Neuronal stem cell (in vitro differentiated cells): ENCODE measurements at regions not wholly inside any gene's neighbourhood (a gene's known extent, or its start where the extent isn't known, plus 50 kb on each side); places are given as distances from the start of the nearest gene placed in this dataset.

Experiments used
- DNase-seq: peaks from one replicate; pipeline ENCODE4 v3.0.0-alpha.2; 2013; ENCODE audit warnings: low spot score
- H2AFZ ChIP-seq: one replicate; pipeline ENCODE4 v1.6.1; 2013; ENCODE audit warnings: mild to moderate bottlenecking, low read length, inconsistent platforms
- H2AK5ac ChIP-seq: 2 replicates; pipeline ENCODE4 v1.6.1; 2013; ENCODE audit warnings: low read depth, mild to moderate bottlenecking, inconsistent platforms, low read length, moderate library complexity, mixed read lengths
- H2BK120ac ChIP-seq: 2 replicates; pipeline ENCODE4 v1.6.1; 2013; ENCODE audit warnings: low read depth, mild to moderate bottlenecking, inconsistent platforms, low read length, moderate library complexity, mixed read lengths
- H2BK12ac ChIP-seq: one replicate; pipeline ENCODE4 v1.6.1; 2013; ENCODE audit warnings: low read length, inconsistent platforms
- H2BK15ac ChIP-seq: 2 replicates; pipeline ENCODE4 v1.6.1; 2013; ENCODE audit warnings: mild to moderate bottlenecking, low read length, inconsistent platforms, mixed read lengths
- H2BK5ac ChIP-seq: one replicate; pipeline ENCODE4 v1.6.1; 2013; ENCODE audit warnings: inconsistent platforms, mild to moderate bottlenecking, low read length, moderate library complexity
- H3K14ac ChIP-seq: one replicate; pipeline ENCODE4 v1.6.1; 2013; ENCODE audit warnings: low read length, inconsistent platforms
- H3K18ac ChIP-seq: 2 replicates; pipeline ENCODE4 v1.6.1; 2013; ENCODE audit warnings: low read length, inconsistent platforms
- H3K23ac ChIP-seq: 2 replicates; pipeline ENCODE4 v1.6.1; 2013; ENCODE audit warnings: low read depth, mild to moderate bottlenecking, mixed read lengths, low read length, inconsistent platforms; ENCODE audit not compliant: poor library complexity
- H3K27ac ChIP-seq: replicated peaks from 3 replicates; pipeline ENCODE4 v1.5.1; 2013; ENCODE audit warnings: low read length, inconsistent platforms
- H3K27me3 ChIP-seq, 3 experiments: 2 replicates each; pipeline ENCODE4 v1.6.1; 2013; ENCODE audit warnings: low read length in 3 of 3, mild to moderate bottlenecking in 2 of 3, inconsistent platforms in 1 of 3, low read depth in 1 of 3, mixed read lengths in 1 of 3, moderate library complexity in 1 of 3; ENCODE audit not compliant: control insufficient read depth in 3 of 3, insufficient read depth in 3 of 3
- H3K36me3 ChIP-seq, 2 donors: replicated peaks in 1 of 2; 2 replicates each; pipeline ENCODE4 v1.6.1; 2013; ENCODE audit warnings: low read length in 2 of 2; ENCODE audit not compliant: control insufficient read depth in 2 of 2, insufficient read depth in 2 of 2
- H3K4ac ChIP-seq: 2 replicates; pipeline ENCODE4 v1.6.1; 2013; ENCODE audit warnings: inconsistent platforms, mild to moderate bottlenecking, low read length, moderate library complexity
- H3K4me1 ChIP-seq, 2 donors: 1 replicate in 1 of 2; 2 replicates in 1 of 2; pipeline ENCODE4 v1.6.1; 2013; ENCODE audit warnings: low read length in 2 of 2, low read depth in 1 of 2; ENCODE audit not compliant: control insufficient read depth in 2 of 2, insufficient read depth in 1 of 2
- H3K4me2 ChIP-seq: one replicate; pipeline ENCODE4 v1.6.1; 2013; ENCODE audit warnings: mild to moderate bottlenecking, low read length, inconsistent platforms; ENCODE audit not compliant: insufficient read depth, poor library complexity, severe bottlenecking
- H3K4me3 ChIP-seq, 2 donors: 2 replicates each; pipeline ENCODE4 v1.5.1; 2013; ENCODE audit warnings: low read length in 2 of 2, mild to moderate bottlenecking in 2 of 2, inconsistent platforms in 1 of 2, moderate library complexity in 1 of 2
- H3K79me1 ChIP-seq: one replicate; pipeline ENCODE4 v1.6.1; 2013; ENCODE audit warnings: low read depth, mild to moderate bottlenecking, inconsistent platforms, low read length, moderate library complexity
- H3K9ac ChIP-seq: one replicate; pipeline ENCODE4 v1.6.1; 2013; ENCODE audit warnings: mild to moderate bottlenecking, low read depth, low read length, inconsistent platforms; ENCODE audit not compliant: poor library complexity
- H3K9me3 ChIP-seq, 2 donors: replicated peaks in 1 of 2; 2 replicates each; pipeline versions ENCODE3 to v1.6.1; 2013; ENCODE audit warnings: low read length in 2 of 2, mild to moderate bottlenecking in 2 of 2, inconsistent platforms in 1 of 2, low read depth in 1 of 2, mixed read lengths in 1 of 2, moderate library complexity in 1 of 2; ENCODE audit not compliant: control insufficient read depth in 2 of 2, insufficient read depth in 1 of 2
- H4K8ac ChIP-seq: one replicate; pipeline ENCODE4 v1.6.1; 2013; ENCODE audit warnings: low read depth, mild to moderate bottlenecking, inconsistent platforms, low read length, moderate library complexity
- H4K91ac ChIP-seq: one replicate; pipeline ENCODE4 v1.6.1; 2013; ENCODE audit warnings: low read length, low read depth, mild to moderate bottlenecking, inconsistent platforms; ENCODE audit not compliant: poor library complexity
- WGBS, 2 donors: extraction: QIAGEN DNeasy Blood & Tissue Kit; methylation state at CpG; one replicate each; pipeline ENCODE4 v1.1.7; 2013; ENCODE audit warnings: missing lambda C conversion rate in 2 of 2, mixed read lengths in 1 of 2; ENCODE audit not compliant: insufficient read length in 2 of 2, insufficient replicate concordance in 1 of 2; ENCODE audit errors: extremely low coverage in 2 of 2; 5-methylcytosine and 5-hydroxymethylcytosine counted together

- Histone ChIP-seq H3K23ac (no peak overlapping the region), H3K9ac (no peak overlapping the region), H2AK5ac (no peak overlapping the region), H3K79me1 (no peaks in the 10 kb centered on the region), H3K36me3 (no peaks in the 10 kb centered on the region), H3K4me1 (peaks cover 0 to 3% of the 10 kb centered on the region in 2 donors), H3K27ac (no peak overlapping the region), H3K9me3 (peaks cover 0 to 27% of the 10 kb centered on the region in 2 donors), H2BK5ac (no peak overlapping the region), H3K4ac (no peak overlapping the region), H3K18ac (no peak overlapping the region), H2AFZ (no peak overlapping the region), H3K4me2 (no peak overlapping the region), H4K8ac (no peak overlapping the region), H3K27me3 (no peaks in the 10 kb centered on the region), H2BK120ac (no peak overlapping the region), H4K91ac (no peak overlapping the region), H3K14ac (no peak overlapping the region), H3K4me3 (no peak overlapping the region), H2BK12ac (no peak overlapping the region), H2BK15ac (no peak overlapping the region)
- WGBS, 2 donors, result no CpG with 5 or more reads among the region's 4 CpGs
- DNase-seq, result no peak
Observed at GRCh38 chr3:177522051-177522450, 324.8 kb upstream of the TBL1XR1 start.

GRCh38 chr3:177523067-177523675 lies 325.9 kb upstream of the TBL1XR1 start:
- H4K8ac ChIP-seq, result no peak overlapping the region
- WGBS, 2 donors, result no CpG with 5 or more reads among the region's 3 CpGs
- H3K27me3 ChIP-seq, result no peaks in the 10 kb centered on the region

GRCh38 chr3:177523872-177524438 lies 326.7 kb upstream of the TBL1XR1 start:
- no peak overlapping the region for H3K27ac ChIP-seq

More at GRCh38 chr3:177523067-177523675, 325.9 kb upstream of the TBL1XR1 start:
- H3K9ac ChIP-seq, result no peak overlapping the region
- H3K4me2 ChIP-seq, result no peak overlapping the region
- H3K9me3 ChIP-seq, result peaks cover 0 to 38% of the 10 kb centered on the region in 2 donors
- H3K36me3 ChIP-seq, result no peaks in the 10 kb centered on the region
- no peak overlapping the region for H2AFZ ChIP-seq
- no peaks in the 10 kb centered on the region for H3K4me1 ChIP-seq
- no peak overlapping the region for H3K27ac ChIP-seq
- no peak overlapping the region for H3K23ac ChIP-seq
- H3K14ac ChIP-seq, result no peak overlapping the region
- H2AK5ac ChIP-seq, result no peak overlapping the region
- H2BK120ac ChIP-seq, result no peak overlapping the region
- H2BK5ac ChIP-seq, result no peak overlapping the region
- H2BK12ac ChIP-seq, result no peak overlapping the region
- H3K4me3 ChIP-seq, result no peak overlapping the region
- H3K79me1 ChIP-seq, result no peaks in the 10 kb centered on the region
- no peak overlapping the region for H3K18ac ChIP-seq
- DNase-seq, result no peak
- H2BK15ac ChIP-seq, result no peak overlapping the region
- no peak overlapping the region for H3K4ac ChIP-seq
- no peak overlapping the region for H4K91ac ChIP-seq

GRCh38 chr3:177524742-177525141 lies 327.5 kb upstream of the TBL1XR1 start:
- no peak overlapping the region for H3K23ac ChIP-seq
- no peak overlapping the region for H2BK15ac ChIP-seq
- no peak overlapping the region for H4K8ac ChIP-seq
- WGBS, 2 donors, result no CpG with 5 or more reads among the region's 4 CpGs
- H3K9ac ChIP-seq, result no peak overlapping the region
- H3K36me3 ChIP-seq, result no peaks in the 10 kb centered on the region
- no peaks in the 10 kb centered on the region for H3K27me3 ChIP-seq
- no peaks in the 10 kb centered on the region for H3K79me1 ChIP-seq
- no peak overlapping the region for H2BK120ac ChIP-seq
- no peak overlapping the region for H3K27ac ChIP-seq
- no peak overlapping the region for H2BK12ac ChIP-seq
- no peak overlapping the region for H2BK5ac ChIP-seq
- no peaks in the 10 kb centered on the region for H3K4me1 ChIP-seq
- no peak overlapping the region for H3K4me2 ChIP-seq
- H2AFZ ChIP-seq, result no peak overlapping the region
- no peak overlapping the region for H3K4ac ChIP-seq
- no peak for DNase-seq
- no peak overlapping the region for H4K91ac ChIP-seq
- no peak overlapping the region for H3K14ac ChIP-seq
- H2AK5ac ChIP-seq, result no peak overlapping the region
- peaks cover 0 to 45% of the 10 kb centered on the region in 2 donors for H3K9me3 ChIP-seq
- H3K4me3 ChIP-seq, result no peak overlapping the region
- no peak overlapping the region for H3K18ac ChIP-seq

More at GRCh38 chr3:177523872-177524438, 326.7 kb upstream of the TBL1XR1 start:
- Histone ChIP-seq H3K79me1 (no peaks in the 10 kb centered on the region), H3K27me3 (no peaks in the 10 kb centered on the region), H3K9ac (no peak overlapping the region), H3K9me3 (peaks cover 0 to 42% of the 10 kb centered on the region in 2 donors), H2BK15ac (no peak overlapping the region), H3K14ac (no peak overlapping the region), H3K4me2 (no peak overlapping the region), H3K36me3 (no peaks in the 10 kb centered on the region), H2AK5ac (no peak overlapping the region), H3K18ac (no peak overlapping the region), H3K23ac (no peak overlapping the region), H3K4me1 (no peaks in the 10 kb centered on the region), H2BK120ac (no peak overlapping the region), H3K4me3 (no peak overlapping the region), H4K91ac (no peak overlapping the region), H2AFZ (no peak overlapping the region), H2BK5ac (no peak overlapping the region), H2BK12ac (no peak overlapping the region), H3K4ac (no peak overlapping the region), H4K8ac (no peak overlapping the region)
- WGBS, 2 donors, result no CpG with 5 or more reads among the region's 4 CpGs
- DNase-seq, result no peak
